GM23338 (cell line): ENCODE measurements at regions not wholly inside any gene's neighbourhood (a gene's known extent, or its start where the extent isn't known, plus 50 kb on each side); places are given as distances from the start of the nearest gene placed in this dataset.

Experiments used
- CTCF ChIP-seq, 2 experiments: fragments of 200-600 bp in 1 of 2; sonication (generic) in 1 of 2; conservative IDR thresholded peaks; 2 replicates each; pipeline versions ENCODE4 v1.5.1 to v1.6.1; 2016 to 2017; ENCODE audit warnings: antibody characterized with exemption in 2 of 2, low read depth in 2 of 2, mild to moderate bottlenecking in 2 of 2, moderate library complexity in 1 of 2
- EZH2 ChIP-seq: fragments of 200-600 bp; sonication (generic); IDR thresholded peaks from one replicate; pipeline ENCODE4 v1.8.0; 2017; ENCODE audit warnings: antibody characterized with exemption, mild to moderate bottlenecking, low read depth; ENCODE audit not compliant: unreplicated experiment
- NANOG ChIP-seq: IDR thresholded peaks from 2 replicates; pipeline ENCODE4 v1.6.1; 2016; ENCODE audit warnings: antibody characterized with exemption, borderline replicate concordance
- REST ChIP-seq: IDR thresholded peaks from one replicate; pipeline ENCODE4 v1.6.1; 2018; ENCODE audit warnings: antibody characterized with exemption; ENCODE audit not compliant: unreplicated experiment

GRCh38 chr7:9962742-9963141, 1010.9 kb upstream of the PHF14 start:
- TF ChIP-seq CTCF (conservative IDR thresholded peaks at IDR 0.05; ENCODE audit: low read depth in 2 of 2) = no peak
- TF ChIP-seq REST = no peak
- TF ChIP-seq NANOG = no peak
- TF ChIP-seq EZH2 = no peak
